ENCODE measurements at regions not wholly inside any gene's neighbourhood (a gene's known extent, or its start where the extent isn't known, plus 50 kb on each side); places are given as distances from the start of the nearest gene placed in this dataset.

GRCh38 chr20:40809361-40809760 lies 120.3 kb upstream of the MAFB start:
- DNase-seq: no peak

GRCh38 chr20:40810332-40811000 lies 121.4 kb upstream of the MAFB start:
- DNase-seq: no peak

GRCh38 chr20:40811004-40811403 lies 122.0 kb upstream of the MAFB start:
- no peak for DNase-seq

- DNase-seq: no peak
Measured at GRCh38 chr20:40811660-40812414, 122.8 kb upstream of the MAFB start.

GRCh38 chr20:40812415-40812925 lies 123.4 kb upstream of the MAFB start:
- DNase-seq: no peak

- no peak for DNase-seq
Measured at GRCh38 chr20:40813029-40813431, 124.0 kb upstream of the MAFB start.

GRCh38 chr20:40813708-40814630 lies 124.9 kb upstream of the MAFB start:
- DNase-seq: no peak

- no peak for DNase-seq
Measured at GRCh38 chr20:40814631-40814960, 125.6 kb upstream of the MAFB start.

- DNase-seq: no peak
Measured at GRCh38 chr20:40815156-40816038, 126.4 kb upstream of the MAFB start.

GRCh38 chr20:40816039-40816352 lies 127.0 kb upstream of the MAFB start:
- DNase-seq: no peak

GRCh38 chr20:40821429-40821828 lies 132.4 kb upstream of the MAFB start:
- DNase-seq: no peak

- DNase-seq: no peak
Measured at GRCh38 chr20:40826699-40827098, 137.7 kb upstream of the MAFB start.

GRCh38 chr20:40835321-40835720 lies 146.3 kb upstream of the MAFB start:
- DNase-seq: no peak

GRCh38 chr20:40838509-40838908 lies 149.5 kb upstream of the MAFB start:
- DNase-seq: no peak

- DNase-seq: peak; percentile 35
Measured at GRCh38 chr20:40843251-40843650, 154.2 kb upstream of the MAFB start.

- peak; percentile 79 for DNase-seq
Measured at GRCh38 chr20:40844332-40844731, 155.3 kb upstream of the MAFB start.

- DNase-seq: no peak
Measured at GRCh38 chr20:40848096-40848495, 159.1 kb upstream of the MAFB start.

GRCh38 chr20:40848526-40848925 lies 159.5 kb upstream of the MAFB start:
- no peak for DNase-seq

- DNase-seq: no peak
Measured at GRCh38 chr20:40849456-40849855, 160.4 kb upstream of the MAFB start.

- no peak for DNase-seq
Measured at GRCh38 chr20:40851051-40851450, 162.0 kb upstream of the MAFB start.

- DNase-seq: no peak
Measured at GRCh38 chr20:40855269-40855668, 166.2 kb upstream of the MAFB start.

- no peak for DNase-seq
Measured at GRCh38 chr20:40856653-40857052, 167.6 kb upstream of the MAFB start.

- no peak for DNase-seq
Measured at GRCh38 chr20:40860487-40860902, 168.1 kb upstream of the TOP1 start.

Data from NCI-H1092 treated with DMSO at 0.1 percent for 48 hours (cell line).